ENCODE measurements at regions not wholly inside any gene's neighbourhood (a gene's known extent, or its start where the extent isn't known, plus 50 kb on each side); places are given as distances from the start of the nearest gene placed in this dataset.

- H3K27ac Mint-ChIP-seq, result no peak overlapping the region
- DNase-seq, result no peak
- H4K20me1 ChIP-seq (ENCODE audit: insufficient read depth, low read length), result no peaks in the 10 kb centered on the region
- no peaks in the 10 kb centered on the region for H3K79me2 ChIP-seq (ENCODE audit: insufficient read depth, low read length)
- peaks cover 8% of the 10 kb centered on the region for H3K4me1 Mint-ChIP-seq
- no peak overlapping the region for H3K4me2 ChIP-seq (replicated peaks; ENCODE audit: extremely low read depth, low read length, poor library complexity, severe bottlenecking)
- peaks cover 24 to 41% (median 31%) of the 10 kb centered on the region in 3 donors for H3K27me3 Mint-ChIP-seq (ENCODE audit: low read depth in 3 of 3)
- H3K4me1 ChIP-seq (ENCODE audit: control insufficient read depth in 1 of 2, insufficient read depth in 2 of 2, low read length in 2 of 2), result no peaks in the 10 kb centered on the region
- intact Hi-C loops (cut with micrococcal nuclease), result loop anchor here in 1 of 2 donors (10.0 kb wide), 1 partner anchor 63 kb away; the partner anchor contains the start of gene BAIAP2L1
- WGBS (ENCODE audit: insufficient coverage), result 80% methylated on average over 1 of the region's 8 CpGs
- no peak overlapping the region for H3K27ac ChIP-seq (ENCODE audit: low read depth in 1 of 2, low read length in 2 of 2)
- H3K4me3 ChIP-seq (replicated peaks in 1 of 3; ENCODE audit: low read depth in 2 of 3, low read length in 3 of 3), result no peak overlapping the region
- H3K9me3 Mint-ChIP-seq, result peaks cover 9 to 29% (median 19%) of the 10 kb centered on the region in 7 donors
- H2AFZ ChIP-seq (ENCODE audit: insufficient read depth, low read depth, low read length, poor library complexity, severe bottlenecking), result no peak overlapping the region
- H3K36me3 ChIP-seq (replicated peaks in 1 of 2; ENCODE audit: control insufficient read depth in 1 of 2, insufficient read depth in 2 of 2, low read length in 2 of 2), result no peaks in the 10 kb centered on the region
- no peak for TF ChIP-seq CTCF (IDR thresholded peaks at IDR 0.05)
- H3K9me3 ChIP-seq (replicated peaks in 1 of 2; ENCODE audit: control insufficient read depth in 1 of 2, insufficient read depth in 1 of 2, low read length in 2 of 2), result peaks cover 6 to 10% of the 10 kb centered on the region in 2 donors
- H3K4me3 Mint-ChIP-seq, result no peak overlapping the region
- no peak overlapping the region for H3K9ac ChIP-seq (ENCODE audit: insufficient read depth, low read length, poor library complexity, severe bottlenecking)
- H3K36me3 Mint-ChIP-seq, result no peaks in the 10 kb centered on the region
- H3K27me3 ChIP-seq (ENCODE audit: control insufficient read depth in 2 of 2, insufficient read depth in 2 of 2, low read length in 2 of 2), result peaks cover 4 to 14% of the 10 kb centered on the region in 2 donors
Measured at GRCh38 chr7:98467570-98468312, 66.9 kb upstream of the BAIAP2L1 start.

GRCh38 chr7:98465022-98465421 is 64.1 kb upstream of the BAIAP2L1 start:
- H3K9me3 ChIP-seq (replicated peaks in 1 of 2; ENCODE audit: control insufficient read depth in 1 of 2, insufficient read depth in 1 of 2, low read length in 2 of 2), result peaks cover 6 to 10% of the 10 kb centered on the region in 2 donors
- intact Hi-C loops (cut with micrococcal nuclease), result loop anchor here in 1 of 2 donors (10.0 kb wide), 1 partner anchor 60 kb away; the partner anchor contains the start of gene BAIAP2L1
- no peaks in the 10 kb centered on the region for H3K27me3 ChIP-seq (ENCODE audit: control insufficient read depth in 2 of 2, insufficient read depth in 2 of 2, low read length in 2 of 2)
- WGBS (ENCODE audit: insufficient coverage), result 88% methylated on average over 8 of the region's 8 CpGs
- no peak overlapping the region for H3K4me2 ChIP-seq (replicated peaks; ENCODE audit: extremely low read depth, low read length, poor library complexity, severe bottlenecking)
- H3K36me3 ChIP-seq (replicated peaks in 1 of 2; ENCODE audit: control insufficient read depth in 1 of 2, insufficient read depth in 2 of 2, low read length in 2 of 2), result no peaks in the 10 kb centered on the region
- Mint-ChIP-seq H3K4me1 (no peaks in the 10 kb centered on the region), H3K27me3 (ENCODE audit: low read depth in 3 of 3) (peaks cover 10 to 21% (median 12%) of the 10 kb centered on the region in 3 donors), H3K9me3 (peaks cover 8 to 22% (median 13%) of the 10 kb centered on the region in 7 donors), H3K27ac (no peak overlapping the region), H3K36me3 (no peaks in the 10 kb centered on the region), H3K4me3 (no peak overlapping the region)
- no peaks in the 10 kb centered on the region for H3K4me1 ChIP-seq (ENCODE audit: control insufficient read depth in 1 of 2, insufficient read depth in 2 of 2, low read length in 2 of 2)
- TF ChIP-seq CTCF (IDR thresholded peaks at IDR 0.05), result no peak
- H3K27ac ChIP-seq (ENCODE audit: low read depth in 1 of 2, low read length in 2 of 2), result no peak overlapping the region
- H3K4me3 ChIP-seq (replicated peaks in 1 of 3; ENCODE audit: low read depth in 2 of 3, low read length in 3 of 3), result no peak overlapping the region
- H4K20me1 ChIP-seq (ENCODE audit: insufficient read depth, low read length), result no peaks in the 10 kb centered on the region
- H3K79me2 ChIP-seq (ENCODE audit: insufficient read depth, low read length), result no peaks in the 10 kb centered on the region
- DNase-seq, result no peak
- H2AFZ ChIP-seq (ENCODE audit: insufficient read depth, low read depth, low read length, poor library complexity, severe bottlenecking), result no peak overlapping the region
- no peak overlapping the region for H3K9ac ChIP-seq (ENCODE audit: insufficient read depth, low read length, poor library complexity, severe bottlenecking)
